HG03064 (cell line): ENCODE measurements at regions not wholly inside any gene's neighbourhood (a gene's known extent, or its start where the extent isn't known, plus 50 kb on each side); places are given as distances from the start of the nearest gene placed in this dataset.

Experiments used
- ATAC-seq: cut with Tn5 transposase; IDR thresholded peaks from one replicate; pipeline ENCODE4 v1.9.1; 2021; ENCODE audit warnings: low read depth; ENCODE audit not compliant: unreplicated experiment

DNA sequence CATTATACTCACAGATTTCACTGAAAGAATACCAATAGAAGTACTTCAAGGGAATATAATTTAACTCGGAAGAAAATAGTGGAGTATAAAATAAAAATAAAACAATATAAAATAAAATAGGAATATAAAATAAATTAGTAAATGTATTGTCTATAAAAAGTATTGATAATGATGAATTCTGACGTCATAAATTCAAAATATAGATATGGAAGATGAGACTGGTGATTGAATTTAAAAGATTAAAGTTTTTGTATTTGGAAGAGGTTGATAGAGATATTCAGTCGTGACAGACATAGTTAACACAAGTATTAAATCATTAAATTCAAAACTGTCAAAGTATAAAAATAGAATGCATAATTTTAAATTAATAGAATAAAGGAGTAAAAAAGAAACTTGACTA is 964.9 kb upstream of the C9orf72 start:
- ATAC-seq, result no peak

DNA sequence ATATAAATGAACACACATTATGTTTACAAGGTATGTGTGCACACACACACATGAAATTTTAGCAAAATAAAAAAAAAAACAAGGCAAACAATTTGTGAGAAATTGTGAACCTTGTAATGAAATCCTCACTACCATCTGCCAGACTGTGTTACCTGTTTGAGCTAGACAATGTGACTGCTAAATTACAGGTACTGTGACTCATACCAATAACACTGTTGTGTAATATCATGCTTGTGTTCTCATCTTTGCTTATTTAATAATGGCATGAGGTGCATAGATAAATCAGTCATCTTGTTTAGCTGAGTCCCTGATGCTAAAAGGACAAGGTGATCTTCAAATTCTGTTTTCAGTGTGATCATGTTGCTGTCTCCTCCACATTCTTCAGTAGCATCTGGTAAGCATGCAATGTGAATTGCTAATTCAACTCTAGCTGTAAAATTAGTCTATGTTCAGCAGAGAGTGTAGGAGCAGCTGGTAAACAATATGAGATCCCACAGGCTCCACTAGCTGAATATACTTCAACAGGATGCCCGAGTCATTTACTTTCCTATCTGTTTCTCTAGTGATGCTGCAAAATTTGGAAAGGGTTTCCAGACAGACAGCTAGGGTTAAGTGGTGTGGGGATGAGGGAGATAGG is 966.3 kb upstream of the C9orf72 start:
- ATAC-seq, result no peak

DNA sequence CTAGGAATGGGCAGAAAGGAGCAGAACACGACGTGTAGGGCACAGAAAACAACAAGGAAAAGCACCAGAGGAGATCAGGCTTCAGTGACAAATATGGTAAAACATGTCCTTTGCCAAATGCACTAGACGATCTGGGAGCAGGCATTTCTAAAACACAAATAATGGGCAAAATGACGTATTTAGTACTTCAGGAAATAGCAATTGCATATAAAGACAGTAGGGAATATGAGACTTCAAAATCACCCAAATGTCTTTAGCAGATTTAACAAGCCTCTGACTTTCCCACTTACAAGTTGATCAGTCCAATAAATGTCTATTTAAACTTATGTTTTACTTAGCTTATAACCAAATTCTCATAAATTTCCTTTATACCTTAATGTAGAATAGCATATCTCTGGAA is 969.6 kb upstream of the C9orf72 start:
- no peak for ATAC-seq

DNA sequence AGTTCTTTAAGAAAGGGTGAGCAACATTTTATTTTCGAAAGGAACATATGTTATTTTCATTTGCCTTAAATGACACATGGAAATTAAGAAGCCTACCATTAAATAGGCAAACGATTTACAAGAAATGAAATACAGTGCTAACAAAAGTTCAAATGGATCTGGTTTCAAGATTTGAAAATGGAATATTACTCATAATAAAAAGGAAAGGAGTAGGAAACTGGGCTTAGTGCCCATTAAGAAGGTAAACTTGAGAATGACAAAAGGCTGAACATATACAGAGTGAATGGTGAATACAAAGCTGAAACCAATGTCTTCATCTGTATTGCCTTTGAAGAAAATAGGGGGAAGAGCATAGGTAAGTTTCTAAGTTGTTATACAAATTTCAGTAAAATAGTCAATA is 974.2 kb upstream of the C9orf72 start:
- ATAC-seq, result no peak

DNA sequence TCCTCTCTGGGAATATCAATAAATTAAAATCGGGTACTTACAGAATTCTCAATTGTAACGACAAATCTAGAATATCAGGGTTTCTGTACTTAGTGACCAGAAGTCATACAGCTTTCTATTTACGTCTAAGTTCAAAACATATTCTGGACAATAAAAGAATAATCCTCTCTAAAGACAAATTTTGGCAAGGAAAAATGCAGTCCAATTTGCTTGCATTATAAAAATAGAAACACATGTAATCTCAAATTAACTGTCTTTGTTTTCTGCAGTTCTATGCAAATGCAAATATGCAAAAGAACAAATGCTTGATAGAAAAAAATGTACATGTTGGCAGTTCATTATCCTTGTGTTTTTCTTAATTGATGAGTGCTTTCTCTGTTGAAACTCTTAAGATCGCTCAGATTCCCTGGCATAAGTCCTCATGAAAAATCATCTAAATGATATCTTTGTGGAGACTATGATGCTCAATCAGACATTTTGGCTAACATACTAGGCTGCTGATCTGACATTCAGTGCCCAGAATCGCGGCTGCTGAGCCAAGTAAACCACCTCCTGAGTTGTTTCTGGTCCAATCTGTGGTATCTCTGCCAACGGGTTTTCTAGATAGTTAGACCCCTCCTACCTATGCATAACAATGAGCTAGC is 990.1 kb upstream of the C9orf72 start:
- ATAC-seq, result no peak

DNA sequence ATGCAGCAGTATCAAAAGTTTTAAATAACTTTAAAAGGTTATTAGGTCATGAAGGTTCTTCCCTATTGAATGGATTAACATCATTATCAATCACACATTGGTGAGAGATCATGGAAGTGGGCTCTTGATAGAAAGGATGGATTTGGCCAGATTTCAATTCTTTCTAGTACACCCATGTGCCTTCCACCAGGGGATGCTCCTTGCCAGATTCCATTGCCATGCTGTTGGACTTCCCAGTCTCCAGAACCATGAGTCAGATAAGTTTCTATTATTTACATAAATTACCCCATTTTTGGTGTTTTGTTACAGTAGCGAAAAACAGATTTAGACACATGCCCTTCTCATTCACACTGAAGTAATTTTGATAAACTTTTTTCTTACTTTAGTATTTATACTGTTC is 1010.6 kb upstream of the C9orf72 start:
- ATAC-seq, result no peak

DNA sequence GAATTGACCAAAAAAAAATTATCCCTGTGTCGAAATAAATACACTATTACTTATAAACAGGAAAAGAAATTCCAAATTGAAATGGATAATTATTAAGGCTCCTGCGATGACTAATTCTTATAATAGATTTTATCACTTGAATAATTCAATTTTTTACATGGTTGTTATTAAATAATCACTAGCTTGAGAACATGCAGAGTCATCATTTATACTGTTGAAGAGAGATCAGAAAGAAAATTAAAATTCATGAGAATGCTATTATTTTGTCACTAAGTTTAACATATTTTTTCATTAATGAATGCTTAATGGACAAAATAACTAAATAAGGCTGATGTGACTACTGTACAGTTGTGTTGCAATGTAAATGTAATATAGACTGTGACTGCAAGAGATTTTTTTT is 1011.3 kb upstream of the C9orf72 start:
- no peak for ATAC-seq

DNA sequence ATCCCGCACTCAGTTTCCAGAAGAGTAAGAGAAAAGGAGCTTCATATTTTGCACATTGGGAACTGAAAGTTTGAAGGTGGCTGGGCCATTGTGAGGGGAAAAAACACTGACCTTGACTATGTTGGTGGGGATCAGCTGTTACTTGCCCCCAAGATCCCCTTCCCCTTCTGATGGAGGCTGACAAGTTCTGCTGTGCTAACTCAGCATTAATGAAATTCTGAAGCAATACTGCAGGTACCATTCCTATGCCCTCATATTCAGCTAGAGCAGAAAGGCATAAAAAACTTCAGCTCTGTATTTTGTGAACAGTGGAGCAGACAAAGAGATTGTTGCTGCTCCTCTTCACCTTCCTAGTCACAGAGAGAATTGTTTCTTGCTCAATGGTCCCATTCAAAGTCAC is 1013.8 kb upstream of the C9orf72 start:
- ATAC-seq, result no peak

DNA sequence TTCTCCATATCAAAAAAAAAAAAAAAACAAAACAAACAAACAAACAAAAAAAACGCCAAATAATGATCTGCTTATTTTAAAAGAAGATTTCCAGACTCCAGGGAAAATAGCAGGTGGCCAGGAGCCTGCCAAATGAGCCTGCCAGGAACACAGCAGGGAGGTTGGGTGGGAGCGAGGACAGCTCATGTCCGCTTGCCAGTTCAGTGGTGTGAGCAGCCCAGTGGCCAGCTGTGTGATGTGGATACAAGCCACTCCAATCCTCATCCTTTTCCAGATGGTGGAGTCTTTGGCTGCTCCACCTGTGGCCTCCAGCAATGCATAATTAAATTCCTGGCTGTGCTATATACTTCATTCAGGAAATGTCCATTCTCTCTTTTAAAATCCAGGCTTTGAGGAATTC is 1025.1 kb upstream of the C9orf72 start:
- ATAC-seq, result no peak

DNA sequence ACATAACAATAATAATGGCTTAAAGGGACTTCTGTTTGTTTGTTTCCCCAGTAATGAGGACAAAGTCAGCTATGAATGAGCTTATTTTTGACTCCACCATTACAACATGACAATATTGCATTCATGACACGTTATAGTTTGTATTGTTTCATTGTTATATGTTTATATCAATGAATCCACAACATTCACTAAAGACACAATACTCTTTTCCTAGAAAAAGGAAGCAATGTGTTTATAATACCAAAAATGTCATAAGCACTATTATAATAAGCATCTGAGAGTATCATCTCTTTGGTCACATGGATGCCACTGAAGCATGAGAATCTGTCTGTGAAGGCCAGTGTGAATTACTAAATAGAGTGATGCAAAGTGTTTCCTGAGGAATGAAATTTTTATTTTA is 1026.9 kb upstream of the C9orf72 start:
- ATAC-seq, result no peak

DNA sequence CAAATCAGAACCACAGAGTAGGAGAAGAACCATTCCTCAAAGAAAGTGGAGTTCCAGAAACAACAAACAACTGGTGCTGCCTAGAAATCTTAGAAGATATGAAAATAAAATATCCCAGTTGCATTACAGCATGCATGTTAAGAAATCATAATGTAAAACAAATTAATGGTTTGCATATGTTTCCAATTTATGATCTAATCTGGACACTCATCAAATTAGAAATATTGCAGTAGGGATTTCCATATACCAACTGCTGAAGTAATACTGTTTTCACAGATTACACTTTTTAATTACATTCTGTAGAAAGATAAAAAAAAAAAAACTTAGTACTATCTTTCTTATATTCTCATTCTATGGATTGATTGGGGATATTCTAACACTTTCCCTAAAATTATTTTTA is 1034.6 kb upstream of the C9orf72 start:
- ATAC-seq, result no peak

DNA sequence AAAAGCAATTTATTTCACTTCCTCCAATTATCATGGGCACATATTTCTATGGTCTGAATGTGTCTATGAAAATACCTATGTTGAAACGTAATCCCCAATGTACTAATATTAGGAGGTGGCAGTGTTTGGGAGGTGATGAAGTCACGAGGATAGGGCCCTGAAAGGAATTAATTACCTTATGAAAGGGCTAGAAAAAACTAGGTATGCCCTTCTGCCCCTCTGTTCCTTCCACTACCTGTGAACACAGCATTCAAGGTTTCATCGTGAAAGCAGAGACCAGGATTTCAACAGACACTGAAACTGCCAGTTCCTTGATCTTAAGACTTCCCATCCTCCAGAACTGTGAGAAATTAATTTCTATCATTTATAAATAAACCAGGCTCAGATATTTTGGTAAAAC is 1037.1 kb upstream of the C9orf72 start:
- ATAC-seq, result no peak

DNA sequence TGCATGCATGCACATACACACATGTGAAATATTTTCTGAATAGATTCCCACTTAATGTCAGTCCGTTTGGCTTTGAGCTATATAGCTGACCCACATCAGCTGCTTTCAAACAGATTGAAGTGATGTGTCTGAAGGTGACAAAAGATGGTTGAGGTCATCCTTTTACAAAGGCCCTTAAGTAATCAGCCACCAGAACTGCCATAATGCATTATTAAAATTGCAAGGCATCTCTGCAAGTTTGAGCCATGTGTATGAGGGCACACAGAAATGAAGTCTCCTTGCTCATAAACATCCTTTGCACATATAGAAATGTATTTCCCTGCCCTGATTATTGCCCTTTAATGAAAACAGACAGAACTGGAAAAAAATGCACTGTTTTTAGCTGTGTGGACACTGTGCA is 1043.0 kb upstream of the C9orf72 start:
- ATAC-seq, result no peak

DNA sequence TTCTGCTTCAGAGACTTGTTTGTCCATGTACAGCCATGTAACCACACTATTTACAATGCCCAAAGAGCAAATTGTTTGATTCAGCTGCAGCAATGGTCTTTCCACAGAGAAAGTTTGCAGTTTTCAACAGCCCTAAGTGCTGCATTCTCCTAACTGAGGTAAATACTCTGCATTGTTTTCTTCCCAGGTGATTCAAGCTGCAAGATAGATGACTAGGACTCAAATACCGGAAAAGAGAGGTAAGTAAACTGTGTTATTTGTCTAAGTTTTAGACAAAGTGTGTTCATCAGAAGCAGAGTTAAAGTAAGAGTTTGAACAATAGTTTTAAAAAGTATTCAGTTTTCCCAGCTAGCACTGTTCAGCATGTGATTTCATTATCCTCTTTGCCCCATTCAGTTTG is 1046.7 kb upstream of the C9orf72 start:
- ATAC-seq, result no peak

DNA sequence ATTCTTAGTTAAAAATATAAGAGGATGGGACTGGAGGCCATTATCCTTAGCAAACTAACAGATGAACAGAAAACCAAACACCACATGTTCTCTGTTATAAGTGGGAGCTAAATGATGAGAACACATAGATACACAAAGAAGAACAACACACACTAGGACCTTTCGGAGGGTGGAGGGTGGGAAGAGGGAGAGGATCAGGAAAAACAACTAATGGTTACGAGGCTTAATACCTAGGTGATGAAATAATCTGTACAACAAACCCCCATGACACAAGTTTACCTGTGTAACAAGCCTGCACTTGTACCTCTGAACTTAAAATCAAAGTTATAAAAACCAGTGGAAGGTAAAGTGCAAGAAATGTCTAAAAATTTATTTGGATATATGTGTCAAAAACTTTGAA is 1047.4 kb upstream of the C9orf72 start:
- ATAC-seq, result no peak

DNA sequence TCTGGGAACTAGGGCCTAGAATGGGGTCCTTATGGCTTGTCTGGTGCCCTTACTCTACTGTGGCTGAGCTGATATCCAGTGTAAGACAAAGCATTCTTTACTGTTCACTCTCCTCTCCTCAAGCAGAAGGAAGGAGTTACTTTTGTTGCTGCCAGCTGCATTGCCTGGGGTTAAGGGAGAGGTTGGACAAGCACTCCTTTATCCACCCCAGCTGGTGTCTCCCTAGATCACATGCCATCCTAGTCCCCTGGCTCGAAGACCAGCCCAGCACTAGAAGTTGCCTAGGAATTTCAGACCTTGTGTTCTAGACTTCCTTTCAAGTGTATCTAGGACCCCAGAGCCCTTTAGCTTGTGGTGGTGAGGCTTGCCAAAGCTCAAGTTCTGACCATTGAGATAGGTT is 1051.5 kb upstream of the C9orf72 start:
- ATAC-seq, result no peak

DNA sequence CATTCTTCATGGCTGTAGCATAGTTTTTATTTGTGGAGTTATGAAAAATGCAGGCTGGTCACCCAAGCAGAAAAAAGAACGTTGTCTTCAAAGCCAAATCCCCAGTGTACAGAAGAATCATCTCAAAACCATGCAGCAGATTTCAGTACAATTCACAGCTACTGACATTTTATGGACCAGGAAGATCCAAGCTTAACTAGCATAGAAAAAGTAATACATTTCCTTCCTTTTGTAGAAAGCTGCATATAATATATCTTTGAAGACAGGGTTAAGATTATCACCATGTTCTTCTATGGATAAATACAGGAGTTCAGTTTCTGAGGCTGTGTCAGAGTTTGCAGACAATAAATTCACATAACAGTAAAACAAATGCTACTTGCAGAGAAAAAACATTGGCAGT is 1054.8 kb upstream of the C9orf72 start:
- no peak for ATAC-seq

DNA sequence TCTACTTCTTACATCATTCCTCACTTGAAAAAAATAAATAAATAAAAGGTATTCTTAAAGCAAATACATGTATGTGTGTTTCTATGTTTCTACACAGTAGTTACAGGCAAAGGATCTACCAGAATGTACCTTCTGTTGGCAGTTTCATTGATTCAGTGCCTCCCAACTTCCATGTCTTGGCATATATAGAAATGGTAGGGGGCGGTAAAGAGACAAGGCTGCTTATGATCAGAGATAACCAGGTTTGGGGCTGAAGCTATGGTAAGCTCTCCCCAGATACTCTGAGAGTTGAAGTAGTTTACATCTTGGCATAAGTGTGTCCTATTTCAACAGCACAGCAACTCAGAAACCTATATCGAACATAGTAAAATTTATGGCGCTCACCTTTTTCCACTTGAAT is 1075.4 kb upstream of the C9orf72 start:
- no peak for ATAC-seq

DNA sequence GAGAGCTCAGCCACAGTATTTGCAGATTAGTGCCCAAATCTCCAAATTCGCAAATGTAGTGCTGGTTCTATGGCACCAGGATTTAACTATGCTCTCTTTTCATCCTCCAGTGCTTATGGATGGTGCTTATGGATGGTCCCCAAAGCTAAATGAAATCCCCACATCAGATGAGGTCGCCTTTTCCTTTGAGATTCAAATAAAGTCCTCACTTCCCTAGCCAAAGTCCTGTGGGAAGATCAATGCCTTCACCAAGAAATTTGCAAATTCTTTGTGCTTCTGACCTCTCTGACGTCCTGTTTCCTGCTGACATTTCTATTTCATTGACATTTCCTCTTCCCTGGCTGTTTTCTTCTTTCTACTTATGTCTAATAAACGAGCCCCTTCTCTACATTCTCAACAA is 1077.0 kb upstream of the C9orf72 start:
- ATAC-seq, result no peak

DNA sequence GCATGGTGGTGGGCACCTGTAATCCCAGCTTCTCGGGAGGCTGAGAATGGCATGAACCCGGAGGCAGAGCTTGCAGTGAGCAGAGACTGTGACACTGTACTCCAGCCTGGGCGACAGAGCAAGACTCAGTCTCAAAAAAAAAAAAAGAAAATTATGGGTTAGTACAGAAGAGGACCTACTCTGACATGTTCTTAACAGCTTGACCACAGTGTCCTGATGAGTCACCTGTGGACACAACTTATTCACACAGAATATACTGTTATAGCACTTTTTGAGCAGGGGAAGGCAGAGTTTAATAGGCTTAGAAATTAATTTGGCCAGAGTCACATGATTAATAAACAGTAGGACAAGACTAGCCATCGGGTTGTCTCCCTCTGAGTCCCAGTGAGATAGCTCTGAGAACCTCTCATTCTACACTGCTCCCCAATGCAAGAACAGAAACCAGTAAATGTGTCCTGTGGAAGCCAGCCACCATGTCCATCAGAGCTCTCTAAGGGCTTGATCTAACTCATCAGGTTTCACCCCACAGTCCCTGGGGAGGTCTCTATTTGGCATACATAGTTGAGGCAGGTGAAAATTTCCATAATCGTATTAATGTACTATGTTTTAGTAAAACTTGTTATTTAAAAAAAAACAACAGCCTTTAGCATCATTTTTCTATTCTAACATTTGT is 1077.9 kb upstream of the C9orf72 start:
- no peak for ATAC-seq

DNA sequence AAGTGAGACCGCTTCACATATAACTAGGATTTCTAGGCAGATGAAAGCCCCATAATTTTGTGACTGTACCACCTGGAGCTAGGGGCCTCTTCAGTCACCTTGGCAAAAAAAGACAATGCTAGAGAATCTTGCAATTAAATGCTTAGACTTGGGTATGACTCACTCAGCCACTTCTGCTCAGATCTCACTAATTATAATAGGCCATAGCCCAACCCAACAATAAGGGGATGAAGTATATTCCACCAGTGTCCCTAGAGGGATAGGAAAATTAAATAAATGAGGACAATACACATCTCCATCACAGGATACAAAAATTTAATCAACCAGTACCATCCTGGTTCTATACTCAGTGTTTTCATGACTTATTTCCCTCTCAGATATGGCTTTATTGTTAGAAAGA is 1079.9 kb upstream of the C9orf72 start:
- ATAC-seq, result no peak

DNA sequence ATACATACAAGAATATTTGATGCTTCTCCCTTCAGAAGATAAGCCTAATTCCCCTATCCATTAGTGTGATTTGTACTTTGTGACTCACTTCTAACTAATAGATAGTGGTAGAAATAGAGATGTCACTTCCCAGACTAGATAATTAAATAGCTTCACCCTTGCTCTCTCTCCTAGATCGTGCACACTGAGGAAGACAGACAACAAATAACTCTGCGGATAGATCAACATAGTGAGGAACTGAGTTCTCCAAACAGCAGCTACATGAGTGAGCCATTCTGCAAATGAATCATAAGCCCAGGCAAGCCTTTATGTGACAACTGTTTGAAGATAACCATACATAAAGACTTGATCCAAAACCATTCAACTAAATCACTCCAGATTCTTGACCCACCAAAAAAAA is 1083.4 kb upstream of the C9orf72 start:
- ATAC-seq, result no peak
